Adrenal gland (tissue), 5 donors: ENCODE measurements at regions not wholly inside any gene's neighbourhood (a gene's known extent, or its start where the extent isn't known, plus 50 kb on each side); places are given as distances from the start of the nearest gene placed in this dataset.

ENCODE experiments used
- CTCF ChIP-seq, 6 experiments: fragments of 450-650 bp in 4 of 6; fragments of 200-600 bp in 2 of 6; sonication (generic) in 1 of 6; IDR thresholded peaks; 1 replicate in 5 of 6; 2 replicates in 1 of 6; pipeline versions ENCODE4 v1.5.1 to v1.8.0; 2016 to 2021; ENCODE audit warnings: antibody characterized with exemption in 6 of 6, mild to moderate bottlenecking in 2 of 6, moderate library complexity in 1 of 6
- POLR2A ChIP-seq, 2 donors: fragments of 450-650 bp; IDR thresholded peaks; one replicate each; pipeline ENCODE4 v1.6.1; 2017; ENCODE audit warnings: antibody characterized with exemption in 2 of 2, mild to moderate bottlenecking in 2 of 2, moderate library complexity in 1 of 2
- donor health status: DM: no; HTN: no; CAD: no.

GRCh38 chr1:234732671-234733390 lies 122.9 kb upstream of the IRF2BP2 start:
- TF ChIP-seq CTCF (IDR thresholded peaks at IDR 0.05): no peak
- no peak for TF ChIP-seq POLR2A (IDR thresholded peaks at IDR 0.05)
